Myocyte (in vitro differentiated cells): ENCODE measurements at regions not wholly inside any gene's neighbourhood (a gene's known extent, or its start where the extent isn't known, plus 50 kb on each side); places are given as distances from the start of the nearest gene placed in this dataset.

Experiments
- DNase-seq: peaks from one replicate; pipeline ENCODE4 v3.0.0-alpha.2; 2012; ENCODE audit warnings: low read depth

- DNase-seq = peak; percentile 2
These were observed 84.6 kb upstream of the CCDC196 start for GRCh38 chr14:66401449-66402095.

- DNase-seq = peak; percentile 37
These were observed 83.0 kb upstream of the CCDC196 start for GRCh38 chr14:66403183-66403582.

- no peak for DNase-seq
These were observed 82.1 kb upstream of the CCDC196 start for GRCh38 chr14:66404051-66404545.

- DNase-seq = peak; percentile 8
These were observed 81.0 kb upstream of the CCDC196 start for GRCh38 chr14:66405158-66405557.

- DNase-seq = no peak
These were observed 72.3 kb upstream of the CCDC196 start for GRCh38 chr14:66413901-66414300.

- no peak for DNase-seq
These were observed 71.7 kb upstream of the CCDC196 start for GRCh38 chr14:66414511-66414910.

- DNase-seq = no peak
These were observed 65.7 kb upstream of the CCDC196 start for GRCh38 chr14:66420251-66421006.

- DNase-seq = no peak
These were observed 63.9 kb upstream of the CCDC196 start for GRCh38 chr14:66421990-66422946.

- DNase-seq = no peak
These were observed 60.8 kb upstream of the CCDC196 start for GRCh38 chr14:66425402-66425801.

- DNase-seq = no peak
These were observed 59.7 kb upstream of the CCDC196 start for GRCh38 chr14:66426451-66426850.

- no peak for DNase-seq
These were observed 53.8 kb upstream of the CCDC196 start for GRCh38 chr14:66432334-66432733.

- no peak for DNase-seq
These were observed 51.7 kb upstream of the CCDC196 start for GRCh38 chr14:66434464-66434863.

- DNase-seq = no peak
These were observed 50.5 kb upstream of the CCDC196 start for GRCh38 chr14:66435683-66436082.
